GM19035 (cell line): ENCODE measurements at regions not wholly inside any gene's neighbourhood (a gene's known extent, or its start where the extent isn't known, plus 50 kb on each side); places are given as distances from the start of the nearest gene placed in this dataset.

ENCODE experiments used
- ATAC-seq: cut with Tn5 transposase; IDR thresholded peaks from one replicate; pipeline ENCODE4 v1.9.1; 2021; ENCODE audit not compliant: unreplicated experiment

DNA sequence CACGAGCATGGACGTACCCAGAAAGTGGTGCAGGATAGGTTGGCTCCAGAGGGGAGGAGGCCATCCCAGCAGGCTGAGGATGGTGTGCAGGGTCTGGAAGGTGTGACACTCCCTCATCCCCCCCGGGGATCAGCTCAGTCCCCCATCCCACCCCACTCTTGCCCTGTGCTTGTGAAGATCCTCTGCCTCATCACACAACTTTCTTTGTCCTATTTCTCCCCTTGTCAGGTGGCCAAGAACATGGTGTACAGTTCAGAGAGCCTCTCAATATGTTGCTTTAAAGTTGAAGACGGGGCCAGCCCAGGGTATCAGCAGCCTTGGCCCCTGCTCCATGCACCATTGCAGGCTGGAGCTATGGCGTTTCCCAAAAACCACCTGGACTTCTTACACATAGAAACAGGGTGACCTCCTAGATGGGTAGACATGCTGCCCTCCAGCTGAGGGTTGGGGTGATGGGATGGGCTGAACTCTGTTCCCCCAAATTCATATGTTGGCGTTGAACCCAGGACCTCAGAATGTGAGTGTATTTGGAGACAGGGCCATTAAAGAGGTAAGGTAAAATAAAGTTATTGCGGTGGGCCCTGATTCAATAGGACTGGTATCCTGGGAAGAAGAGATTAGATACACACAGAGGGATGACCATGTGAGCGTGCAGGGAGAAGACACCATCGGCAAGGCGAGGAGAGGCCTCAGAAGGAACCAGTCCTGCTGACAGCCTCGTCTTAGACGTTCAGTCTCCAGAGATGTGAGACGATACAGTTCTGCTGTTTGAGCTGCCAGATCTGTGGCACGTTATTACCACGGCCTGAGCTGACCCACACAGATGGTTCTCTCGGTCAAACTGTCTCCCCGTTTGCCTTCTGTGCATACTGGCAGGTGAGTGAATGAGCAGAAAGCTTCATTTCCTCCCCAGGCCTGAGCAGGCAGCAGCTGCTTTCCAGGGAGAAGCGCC, 272.5 kb downstream of the GADD45G start:
- no peak for ATAC-seq

GRCh38 chr9:89878003-89878411, 273.2 kb downstream of the GADD45G start:
- ATAC-seq = no peak

GRCh38 chr9:89878687-89879086, 273.9 kb downstream of the GADD45G start:
- ATAC-seq = no peak

DNA sequence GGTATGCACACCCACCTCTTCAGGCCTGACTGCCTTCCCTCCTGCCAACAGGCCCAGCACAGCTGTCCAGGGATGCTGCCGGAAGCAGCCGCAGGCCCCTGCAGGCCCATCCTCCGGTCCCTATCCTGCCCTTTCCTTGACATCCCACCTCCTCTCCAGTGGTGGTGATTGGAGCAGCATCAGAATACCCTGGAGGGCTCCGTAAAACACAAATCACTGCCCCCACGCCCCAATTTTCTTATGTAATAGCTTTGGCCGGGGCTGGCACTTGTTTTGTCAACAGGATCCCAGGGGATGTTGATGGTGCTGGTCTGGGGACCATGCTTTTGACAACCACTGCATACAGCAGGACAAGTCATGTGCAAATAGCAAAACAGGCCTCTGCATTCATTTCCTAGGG, 274.5 kb downstream of the GADD45G start:
- ATAC-seq = no peak

- no peak for ATAC-seq
These were observed 274.9 kb downstream of the GADD45G start for GRCh38 chr9:89879701-89880100.

GRCh38 chr9:89880161-89880560, 275.3 kb downstream of the GADD45G start:
- ATAC-seq = no peak

- no peak for ATAC-seq
These were observed 275.9 kb downstream of the GADD45G start for GRCh38 chr9:89880721-89881120.

DNA sequence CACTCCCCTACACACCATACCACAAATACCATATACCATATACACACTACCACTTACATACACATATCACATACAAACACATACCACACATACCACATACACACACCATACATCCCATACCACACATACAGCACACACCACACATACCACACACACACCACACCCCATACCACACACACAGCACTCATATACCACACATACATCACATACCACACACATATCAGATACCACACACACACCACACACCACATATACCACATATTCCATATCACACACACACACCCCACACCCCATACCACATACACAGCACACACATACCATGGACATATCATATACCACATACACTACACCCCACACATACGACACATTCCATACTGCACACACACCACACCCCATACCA, 276.6 kb downstream of the GADD45G start:
- no peak for ATAC-seq

DNA sequence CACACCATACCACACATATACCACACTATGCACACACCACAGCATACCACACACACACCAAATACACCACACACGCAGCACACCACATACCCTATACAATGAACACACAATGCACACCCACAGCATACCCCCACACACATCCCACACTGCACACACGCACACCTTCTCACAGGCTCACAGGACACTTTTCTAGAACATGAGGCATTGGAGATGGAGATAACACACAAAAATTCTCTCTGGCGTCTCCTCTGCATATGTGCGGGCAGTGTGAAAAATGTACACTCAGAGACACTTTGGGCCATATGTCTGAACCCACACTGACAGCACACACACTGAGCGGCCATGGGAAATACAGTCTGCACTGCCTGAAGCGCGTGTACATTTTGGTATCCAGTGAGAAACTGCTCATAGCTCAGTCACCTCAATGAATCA, 278.1 kb downstream of the GADD45G start:
- ATAC-seq = no peak

GRCh38 chr9:89883401-89884341, 278.9 kb downstream of the GADD45G start:
- ATAC-seq = no peak

GRCh38 chr9:89884356-89885083, 279.7 kb downstream of the GADD45G start:
- ATAC-seq = no peak

GRCh38 chr9:89885156-89885555, 280.3 kb downstream of the GADD45G start:
- ATAC-seq = no peak

GRCh38 chr9:89886281-89886700, 281.5 kb downstream of the GADD45G start:
- ATAC-seq = no peak

- no peak for ATAC-seq
These were observed 282.5 kb downstream of the GADD45G start for GRCh38 chr9:89887286-89887685.

- ATAC-seq = no peak
These were observed 283.4 kb downstream of the GADD45G start for GRCh38 chr9:89888233-89888632.

GRCh38 chr9:89888677-89889076, 283.9 kb downstream of the GADD45G start:
- ATAC-seq = no peak

DNA sequence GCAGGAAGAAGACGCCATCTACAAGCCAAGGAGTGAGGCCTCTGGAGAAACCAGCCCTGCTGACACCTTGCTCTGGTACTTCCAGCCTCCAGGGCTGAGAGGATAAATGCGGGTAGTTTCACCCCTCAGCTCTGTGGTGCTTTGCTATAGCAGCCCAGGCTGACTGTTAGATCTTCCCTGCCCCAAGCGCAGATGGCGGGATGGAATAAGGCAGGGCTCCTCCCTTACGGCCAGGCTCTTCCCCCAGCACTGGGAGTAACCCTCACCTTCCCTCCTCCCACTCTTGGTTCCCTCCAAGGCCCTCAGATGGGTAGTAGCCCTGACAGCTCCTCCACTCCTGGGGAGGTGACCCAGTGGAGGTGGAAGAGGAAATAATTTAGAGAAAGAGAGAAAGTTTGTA, 285.1 kb downstream of the GADD45G start:
- ATAC-seq = no peak

DNA sequence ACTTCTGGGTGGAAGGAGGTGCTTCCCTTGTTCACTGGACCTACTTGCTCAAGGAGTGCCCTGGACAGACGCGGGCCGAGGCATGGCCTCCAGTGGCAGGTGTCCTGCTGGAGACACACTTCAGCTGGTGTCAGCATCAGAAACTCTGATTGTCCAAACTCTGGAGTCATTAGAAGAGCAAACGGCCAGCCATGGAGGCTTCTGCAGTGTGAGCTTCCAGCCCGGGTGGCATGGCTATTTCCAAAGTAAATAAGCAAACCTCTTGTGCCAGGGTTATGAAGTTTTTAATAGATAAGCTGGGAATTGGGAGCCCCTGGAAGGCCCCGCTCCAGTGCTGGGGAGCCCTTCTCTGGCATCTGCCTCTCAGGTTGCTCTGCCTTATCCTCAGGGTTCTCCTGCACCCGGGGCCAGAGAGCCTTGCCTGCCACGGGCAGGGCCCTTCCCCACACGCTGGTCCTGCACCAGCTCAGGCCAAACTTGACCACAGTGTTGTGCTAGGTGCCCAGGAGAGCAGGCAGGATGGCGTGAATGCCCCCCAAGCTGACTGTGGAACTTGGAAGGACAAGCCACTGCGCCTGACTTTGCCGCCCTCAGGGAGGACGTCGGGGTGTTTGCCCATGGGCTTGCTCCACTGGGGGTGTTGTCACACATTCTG, 285.6 kb downstream of the GADD45G start:
- ATAC-seq = no peak

- no peak for ATAC-seq
These were observed 286.4 kb downstream of the GADD45G start for GRCh38 chr9:89891221-89891590.

- ATAC-seq = no peak
These were observed 286.9 kb downstream of the GADD45G start for GRCh38 chr9:89891591-89892304.
